ENCODE measurements at regions not wholly inside any gene's neighbourhood (a gene's known extent, or its start where the extent isn't known, plus 50 kb on each side); places are given as distances from the start of the nearest gene placed in this dataset.

DNA sequence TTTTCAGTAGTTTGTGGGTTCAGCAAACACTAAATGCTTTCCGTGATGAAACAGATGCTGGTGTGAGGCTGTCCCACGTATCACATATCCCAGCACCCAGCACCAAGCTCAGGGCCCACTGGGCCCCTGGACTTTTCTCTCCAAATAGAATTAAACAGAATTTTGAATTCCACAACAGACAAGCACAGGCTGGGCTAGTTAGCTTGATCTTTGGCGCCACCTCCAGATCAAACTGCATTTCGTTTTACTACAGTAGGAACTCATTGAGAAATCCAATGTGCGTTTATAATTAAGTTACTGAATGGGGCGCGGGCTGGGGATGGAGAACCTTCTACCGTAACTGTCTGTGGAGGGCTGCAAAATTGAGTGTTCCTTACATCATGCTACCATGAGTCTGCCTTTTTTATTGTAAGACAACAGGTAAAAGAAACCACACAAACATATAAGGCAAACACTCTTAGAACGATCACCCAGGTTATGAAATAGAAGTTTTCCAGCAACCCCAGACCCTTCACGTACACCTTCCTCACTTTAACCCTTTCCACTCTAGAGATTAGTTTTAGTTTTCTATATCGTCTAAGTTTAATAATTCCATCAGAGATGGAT, 107.8 kb downstream of the ZFP64 start:
- TF ChIP-seq, protein P1, sequence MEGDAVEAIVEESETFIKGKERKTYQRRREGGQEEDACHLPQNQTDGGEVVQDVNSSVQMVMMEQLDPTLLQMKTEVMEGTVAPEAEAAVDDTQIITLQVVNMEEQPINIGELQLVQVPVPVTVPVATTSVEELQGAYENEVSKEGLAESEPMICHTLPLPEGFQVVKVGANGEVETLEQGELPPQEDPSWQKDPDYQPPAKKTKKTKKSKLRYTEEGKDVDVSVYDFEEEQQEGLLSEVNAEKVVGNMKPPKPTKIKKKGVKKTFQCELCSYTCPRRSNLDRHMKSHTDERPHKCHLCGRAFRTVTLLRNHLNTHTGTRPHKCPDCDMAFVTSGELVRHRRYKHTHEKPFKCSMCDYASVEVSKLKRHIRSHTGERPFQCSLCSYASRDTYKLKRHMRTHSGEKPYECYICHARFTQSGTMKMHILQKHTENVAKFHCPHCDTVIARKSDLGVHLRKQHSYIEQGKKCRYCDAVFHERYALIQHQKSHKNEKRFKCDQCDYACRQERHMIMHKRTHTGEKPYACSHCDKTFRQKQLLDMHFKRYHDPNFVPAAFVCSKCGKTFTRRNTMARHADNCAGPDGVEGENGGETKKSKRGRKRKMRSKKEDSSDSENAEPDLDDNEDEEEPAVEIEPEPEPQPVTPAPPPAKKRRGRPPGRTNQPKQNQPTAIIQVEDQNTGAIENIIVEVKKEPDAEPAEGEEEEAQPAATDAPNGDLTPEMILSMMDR (IDR thresholded peaks at IDR 0.05), result no peak
- TF ChIP-seq POLR2A (IDR thresholded peaks at IDR 0.05), result no peak

All from lower leg skin (tissue), 3 donors.